ENCODE measurements at regions not wholly inside any gene's neighbourhood (a gene's known extent, or its start where the extent isn't known, plus 50 kb on each side); places are given as distances from the start of the nearest gene placed in this dataset.

DNA sequence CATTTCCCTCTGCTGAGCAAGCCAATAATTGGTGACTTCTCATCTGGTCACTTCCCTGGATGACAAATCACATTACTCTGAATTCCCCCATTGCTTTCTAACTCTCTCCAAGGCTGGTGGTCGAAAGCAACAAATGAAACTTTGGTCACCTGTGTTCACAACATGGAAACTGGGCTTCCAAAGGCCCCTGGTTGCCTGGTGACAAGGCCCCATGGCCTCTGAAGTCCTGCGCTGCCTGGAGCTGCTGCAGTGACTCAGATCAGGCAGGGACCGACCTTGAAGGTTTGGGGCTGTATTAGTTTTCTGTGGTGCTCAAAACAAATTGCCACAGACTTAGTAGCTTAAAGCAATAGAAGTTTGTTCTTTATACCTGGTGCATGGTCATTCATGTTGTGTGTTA is 345.3 kb downstream of the WDR72 start:
- Histone ChIP-seq H3K4ac (ENCODE audit: low read depth, low read length) (no peak overlapping the region), H2BK120ac (ENCODE audit: low read depth, low read length) (no peak overlapping the region), H3K56ac (ENCODE audit: low read length) (no peak overlapping the region), H3K4me3 (ENCODE audit: low read length) (no peak overlapping the region), H3K27me3 (ENCODE audit: insufficient read depth, low read length, poor library complexity) (no peaks in the 10 kb centered on the region), H3K79me1 (ENCODE audit: low read length) (no peaks in the 10 kb centered on the region), H2AK5ac (ENCODE audit: low read length) (no peak overlapping the region), H3K27ac (ENCODE audit: low read depth, low read length) (no peak overlapping the region), H3K4me1 (ENCODE audit: control insufficient read depth, low read depth, low read length) (no peaks in the 10 kb centered on the region), H3K36me3 (ENCODE audit: control insufficient read depth, insufficient read depth, low read length) (no peaks in the 10 kb centered on the region), H2BK15ac (replicated peaks; ENCODE audit: low read depth) (no peak overlapping the region), H3K23ac (ENCODE audit: low read length) (no peak overlapping the region), H3K18ac (ENCODE audit: low read length) (no peak overlapping the region), H3K9ac (ENCODE audit: low read length) (no peak overlapping the region), H4K8ac (ENCODE audit: low read depth, low read length) (no peak overlapping the region), H3K79me2 (ENCODE audit: control insufficient read depth, insufficient read depth, low read length) (no peaks in the 10 kb centered on the region), H3K4me2 (ENCODE audit: low read length) (no peak overlapping the region), H4K5ac (ENCODE audit: low read length) (no peak overlapping the region), H2BK5ac (ENCODE audit: low read length) (no peak overlapping the region)
- WGBS (ENCODE audit: extremely low coverage, insufficient coverage, low lambda C conversion rate): no CpG with 5 or more reads among the region's 3 CpGs
- no peak for DNase-seq

DNA sequence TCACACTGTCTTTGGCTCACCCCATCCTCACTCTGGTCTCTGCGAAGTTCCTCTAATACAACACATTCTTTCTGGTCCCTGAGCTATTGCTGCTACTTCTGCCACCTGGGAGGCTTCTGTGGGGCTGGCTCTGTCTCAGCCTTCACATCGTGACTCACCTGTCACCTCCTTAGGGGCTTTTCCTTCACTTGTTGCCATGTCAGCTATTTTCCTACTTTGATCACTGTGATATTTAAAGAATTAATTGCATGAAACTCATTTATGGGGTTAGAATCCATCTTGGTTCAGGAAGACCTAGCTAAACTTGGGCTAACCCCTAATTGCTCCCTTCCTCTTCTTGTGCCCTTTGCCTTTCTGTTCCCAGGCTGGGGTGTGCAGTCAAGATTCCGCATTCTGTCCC is 346.9 kb downstream of the WDR72 start:
- Histone ChIP-seq H3K4me2 (ENCODE audit: low read length) (no peak overlapping the region), H3K36me3 (ENCODE audit: control insufficient read depth, insufficient read depth, low read length) (no peaks in the 10 kb centered on the region), H2BK15ac (replicated peaks; ENCODE audit: low read depth) (no peak overlapping the region), H3K79me2 (ENCODE audit: control insufficient read depth, insufficient read depth, low read length) (no peaks in the 10 kb centered on the region), H3K27ac (ENCODE audit: low read depth, low read length) (no peak overlapping the region), H3K79me1 (ENCODE audit: low read length) (no peaks in the 10 kb centered on the region), H3K4me3 (ENCODE audit: low read length) (no peak overlapping the region), H3K4ac (ENCODE audit: low read depth, low read length) (no peak overlapping the region), H3K27me3 (ENCODE audit: insufficient read depth, low read length, poor library complexity) (no peaks in the 10 kb centered on the region), H3K23ac (ENCODE audit: low read length) (no peak overlapping the region), H2AK5ac (ENCODE audit: low read length) (no peak overlapping the region), H3K18ac (ENCODE audit: low read length) (no peak overlapping the region), H3K56ac (ENCODE audit: low read length) (no peak overlapping the region), H4K8ac (ENCODE audit: low read depth, low read length) (no peak overlapping the region), H3K4me1 (ENCODE audit: control insufficient read depth, low read depth, low read length) (no peaks in the 10 kb centered on the region), H2BK120ac (ENCODE audit: low read depth, low read length) (no peak overlapping the region), H4K5ac (ENCODE audit: low read length) (no peak overlapping the region), H2BK5ac (ENCODE audit: low read length) (no peak overlapping the region), H3K9ac (ENCODE audit: low read length) (no peak overlapping the region)
- no CpG with 5 or more reads among the region's 3 CpGs for WGBS (ENCODE audit: extremely low coverage, insufficient coverage, low lambda C conversion rate)
- DNase-seq: no peak

DNA sequence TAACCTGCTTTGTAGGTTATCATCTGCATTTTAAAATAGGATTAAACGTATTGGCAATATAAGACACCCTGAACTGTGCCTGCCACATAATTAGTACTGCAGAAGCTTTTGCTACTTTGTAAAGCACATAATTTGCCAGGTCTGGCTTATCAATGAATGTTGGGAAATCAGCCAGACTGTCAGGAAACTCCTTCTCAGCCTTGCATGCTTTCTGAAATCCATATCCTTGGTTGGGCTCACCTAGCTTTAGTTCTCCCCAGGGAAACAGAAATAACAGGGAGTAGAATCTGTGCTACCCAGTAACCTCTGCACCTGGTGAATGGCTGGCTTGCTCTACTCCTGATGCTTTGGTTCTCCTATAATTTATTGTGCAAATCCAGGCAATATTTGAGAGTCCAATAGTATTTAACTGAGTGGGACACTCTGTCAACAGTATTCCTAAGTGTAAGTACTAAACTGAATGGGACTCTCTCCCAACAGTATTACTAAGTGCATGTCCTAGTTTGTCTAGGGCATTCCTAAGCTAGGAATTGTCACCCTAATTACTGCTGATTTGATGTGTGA is 354.5 kb downstream of the WDR72 start:
- Histone ChIP-seq H3K79me1 (ENCODE audit: low read length) (no peaks in the 10 kb centered on the region), H4K5ac (ENCODE audit: low read length) (no peak overlapping the region), H3K23ac (ENCODE audit: low read length) (no peak overlapping the region), H3K18ac (ENCODE audit: low read length) (no peak overlapping the region), H3K79me2 (ENCODE audit: control insufficient read depth, insufficient read depth, low read length) (no peaks in the 10 kb centered on the region), H2BK5ac (ENCODE audit: low read length) (no peak overlapping the region), H3K4ac (ENCODE audit: low read depth, low read length) (no peak overlapping the region), H3K36me3 (ENCODE audit: control insufficient read depth, insufficient read depth, low read length) (no peaks in the 10 kb centered on the region), H3K4me3 (ENCODE audit: low read length) (no peak overlapping the region), H3K27ac (ENCODE audit: low read depth, low read length) (no peak overlapping the region), H3K56ac (ENCODE audit: low read length) (no peak overlapping the region), H2BK120ac (ENCODE audit: low read depth, low read length) (no peak overlapping the region), H3K4me2 (ENCODE audit: low read length) (no peak overlapping the region), H4K8ac (ENCODE audit: low read depth, low read length) (no peak overlapping the region), H2BK15ac (replicated peaks; ENCODE audit: low read depth) (no peak overlapping the region), H3K4me1 (ENCODE audit: control insufficient read depth, low read depth, low read length) (peaks cover 4% of the 10 kb centered on the region), H3K9ac (ENCODE audit: low read length) (no peak overlapping the region), H2AK5ac (ENCODE audit: low read length) (no peak overlapping the region), H3K27me3 (ENCODE audit: insufficient read depth, low read length, poor library complexity) (no peaks in the 10 kb centered on the region)
- no CpG with 5 or more reads among the region's 1 CpG for WGBS (ENCODE audit: extremely low coverage, insufficient coverage, low lambda C conversion rate)
- DNase-seq: no peak

DNA sequence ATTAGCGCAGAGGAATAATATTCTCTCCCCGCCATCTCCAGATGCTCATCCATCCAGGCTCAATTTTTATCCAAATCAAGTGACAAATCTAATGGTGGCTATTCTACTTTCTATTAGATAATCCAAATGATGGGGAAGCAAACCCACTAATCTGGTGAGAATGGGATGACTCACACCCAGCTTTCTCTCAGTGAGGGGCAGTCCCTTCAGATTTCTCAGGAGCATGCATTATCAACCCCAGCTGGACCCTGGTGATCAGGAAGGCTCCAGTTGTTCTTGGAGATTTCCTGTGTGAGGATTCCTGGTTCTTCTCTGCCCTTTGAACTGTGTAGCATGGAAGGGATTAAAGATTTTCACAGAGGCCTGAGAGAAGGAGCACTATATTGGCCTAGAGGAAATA is 358.0 kb downstream of the WDR72 start:
- H4K5ac ChIP-seq (ENCODE audit: low read length): no peak overlapping the region

DNA sequence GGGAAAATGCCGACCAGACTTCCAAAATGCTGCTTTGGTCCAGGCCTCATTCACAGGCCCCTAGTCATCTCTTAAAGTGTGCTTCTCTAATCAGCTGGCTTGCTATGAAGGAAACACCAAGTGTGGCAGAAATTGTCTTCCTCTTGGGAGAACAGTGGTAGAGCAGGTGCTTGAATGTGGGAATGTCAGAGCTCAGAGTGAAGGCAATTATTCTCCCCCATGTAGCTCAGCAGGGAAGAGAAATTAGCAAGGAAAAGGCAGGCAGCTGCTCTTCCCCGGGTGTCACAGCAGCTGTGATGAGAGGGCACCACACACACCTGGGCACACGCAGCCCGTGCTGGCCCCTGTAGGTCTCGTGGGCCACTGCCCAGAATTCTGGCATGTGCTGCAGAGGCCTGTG is 358.5 kb downstream of the WDR72 start:
- H3K4me3 ChIP-seq (ENCODE audit: low read length): no peak overlapping the region

More for the DNA sequence above, 358.0 kb downstream of the WDR72 start:
- Histone ChIP-seq H2BK5ac (ENCODE audit: low read length) (no peak overlapping the region), H3K9ac (ENCODE audit: low read length) (no peak overlapping the region), H3K27ac (ENCODE audit: low read depth, low read length) (no peak overlapping the region), H3K18ac (ENCODE audit: low read length) (no peak overlapping the region), H3K4me3 (ENCODE audit: low read length) (no peak overlapping the region), H3K56ac (ENCODE audit: low read length) (no peak overlapping the region), H2BK15ac (replicated peaks; ENCODE audit: low read depth) (no peak overlapping the region), H3K27me3 (ENCODE audit: insufficient read depth, low read length, poor library complexity) (no peaks in the 10 kb centered on the region), H3K79me1 (ENCODE audit: low read length) (no peaks in the 10 kb centered on the region), H3K36me3 (ENCODE audit: control insufficient read depth, insufficient read depth, low read length) (no peaks in the 10 kb centered on the region), H3K4ac (ENCODE audit: low read depth, low read length) (no peak overlapping the region), H3K79me2 (ENCODE audit: control insufficient read depth, insufficient read depth, low read length) (no peaks in the 10 kb centered on the region), H3K23ac (ENCODE audit: low read length) (no peak overlapping the region), H2AK5ac (ENCODE audit: low read length) (no peak overlapping the region), H3K4me2 (ENCODE audit: low read length) (no peak overlapping the region), H3K4me1 (ENCODE audit: control insufficient read depth, low read depth, low read length) (peaks cover 4% of the 10 kb centered on the region), H4K8ac (ENCODE audit: low read depth, low read length) (no peak overlapping the region), H2BK120ac (ENCODE audit: low read depth, low read length) (no peak overlapping the region)
- peak; percentile 67 for DNase-seq
- no CpG with 5 or more reads among the region's 2 CpGs for WGBS (ENCODE audit: extremely low coverage, insufficient coverage, low lambda C conversion rate)

DNA sequence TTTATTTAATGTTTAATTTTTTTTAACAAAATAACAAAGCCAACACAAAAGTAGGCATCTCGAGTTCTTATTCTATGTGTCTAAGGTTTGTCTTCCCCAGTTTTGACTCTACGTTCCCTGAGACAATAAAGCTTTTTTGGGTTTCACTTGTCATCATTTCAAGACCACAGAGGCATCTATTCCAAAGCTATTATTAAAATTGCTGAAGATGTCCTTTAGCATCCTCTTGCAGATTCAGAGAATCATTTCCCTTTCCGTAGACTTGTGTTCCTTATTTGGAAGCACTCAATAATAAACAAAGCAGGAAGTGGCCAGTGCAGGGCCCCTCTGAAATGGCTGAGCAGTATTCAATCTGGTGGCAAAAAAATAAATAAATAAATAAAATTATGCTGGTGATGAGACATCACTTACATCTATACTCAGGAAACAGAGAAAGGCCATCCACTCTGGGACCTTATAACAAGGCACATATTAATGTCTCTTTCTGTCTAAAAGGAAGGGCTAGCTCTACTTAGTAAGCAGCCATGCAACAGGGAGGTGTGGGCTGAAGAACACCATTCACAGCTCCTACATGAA is 362.3 kb downstream of the WDR72 start:
- Histone ChIP-seq H3K4ac (ENCODE audit: low read depth, low read length) (no peak overlapping the region), H3K4me3 (ENCODE audit: low read length) (no peak overlapping the region), H3K27ac (ENCODE audit: low read depth, low read length) (no peak overlapping the region), H2BK120ac (ENCODE audit: low read depth, low read length) (no peak overlapping the region), H3K9ac (ENCODE audit: low read length) (no peak overlapping the region), H2BK5ac (ENCODE audit: low read length) (no peak overlapping the region), H2AK5ac (ENCODE audit: low read length) (no peak overlapping the region), H3K4me2 (ENCODE audit: low read length) (no peak overlapping the region), H3K36me3 (ENCODE audit: control insufficient read depth, insufficient read depth, low read length) (no peaks in the 10 kb centered on the region), H4K5ac (ENCODE audit: low read length) (no peak overlapping the region), H3K4me1 (ENCODE audit: control insufficient read depth, low read depth, low read length) (no peaks in the 10 kb centered on the region), H3K79me1 (ENCODE audit: low read length) (no peaks in the 10 kb centered on the region), H3K18ac (ENCODE audit: low read length) (no peak overlapping the region), H4K8ac (ENCODE audit: low read depth, low read length) (no peak overlapping the region), H3K79me2 (ENCODE audit: control insufficient read depth, insufficient read depth, low read length) (no peaks in the 10 kb centered on the region), H3K27me3 (ENCODE audit: insufficient read depth, low read length, poor library complexity) (no peaks in the 10 kb centered on the region), H3K23ac (ENCODE audit: low read length) (no peak overlapping the region), H3K56ac (ENCODE audit: low read length) (no peak overlapping the region), H2BK15ac (replicated peaks; ENCODE audit: low read depth) (no peak overlapping the region)
- no CpG with 5 or more reads among the region's 3 CpGs for WGBS (ENCODE audit: extremely low coverage, insufficient coverage, low lambda C conversion rate)
- DNase-seq: no peak

More for the DNA sequence above, 358.5 kb downstream of the WDR72 start:
- no peak overlapping the region for H3K27ac ChIP-seq (ENCODE audit: low read depth, low read length)
- H3K9ac ChIP-seq (ENCODE audit: low read length): no peak overlapping the region
- H3K4me1 ChIP-seq (ENCODE audit: control insufficient read depth, low read depth, low read length): peaks cover 4% of the 10 kb centered on the region
- no peak overlapping the region for H2AK5ac ChIP-seq (ENCODE audit: low read length)
- H3K4ac ChIP-seq (ENCODE audit: low read depth, low read length): no peak overlapping the region
- no peak overlapping the region for H3K56ac ChIP-seq (ENCODE audit: low read length)
- DNase-seq: peak; percentile 16
- no peak overlapping the region for H3K18ac ChIP-seq (ENCODE audit: low read length)
- H2BK120ac ChIP-seq (ENCODE audit: low read depth, low read length): no peak overlapping the region
- H3K23ac ChIP-seq (ENCODE audit: low read length): no peak overlapping the region
- H4K5ac ChIP-seq (ENCODE audit: low read length): no peak overlapping the region
- no peak overlapping the region for H2BK5ac ChIP-seq (ENCODE audit: low read length)
- H3K4me2 ChIP-seq (ENCODE audit: low read length): no peak overlapping the region
- H3K79me2 ChIP-seq (ENCODE audit: control insufficient read depth, insufficient read depth, low read length): no peaks in the 10 kb centered on the region
- H3K79me1 ChIP-seq (ENCODE audit: low read length): no peaks in the 10 kb centered on the region
- H4K8ac ChIP-seq (ENCODE audit: low read depth, low read length): no peak overlapping the region
- no peaks in the 10 kb centered on the region for H3K36me3 ChIP-seq (ENCODE audit: control insufficient read depth, insufficient read depth, low read length)
- no peaks in the 10 kb centered on the region for H3K27me3 ChIP-seq (ENCODE audit: insufficient read depth, low read length, poor library complexity)
- WGBS (ENCODE audit: extremely low coverage, insufficient coverage, low lambda C conversion rate): no CpG with 5 or more reads among the region's 5 CpGs
- H2BK15ac ChIP-seq (replicated peaks; ENCODE audit: low read depth): no peak overlapping the region

Measured in mesendoderm (in vitro differentiated cells).